Liver (tissue), 3 donors: ENCODE measurements at regions not wholly inside any gene's neighbourhood (a gene's known extent, or its start where the extent isn't known, plus 50 kb on each side); places are given as distances from the start of the nearest gene placed in this dataset.

Experiments
- NR2F2 ChIP-seq: IDR thresholded peaks from 2 replicates; pipeline ENCODE4 v1.6.1; 2016; ENCODE audit warnings: antibody characterized with exemption
- RAD21 ChIP-seq, 2 donors: IDR thresholded peaks; 2 replicates each; pipeline ENCODE4 v1.6.1; 2016; ENCODE audit warnings: antibody characterized with exemption in 2 of 2, mild to moderate bottlenecking in 2 of 2
- RXRA ChIP-seq, 2 donors: IDR thresholded peaks; 2 replicates each; pipeline ENCODE4 v1.6.1; 2017 to 2018; ENCODE audit warnings: antibody characterized with exemption in 2 of 2, mild to moderate bottlenecking in 1 of 2
- SP1 ChIP-seq: IDR thresholded peaks from 2 replicates; pipeline ENCODE4 v1.6.1; 2018; ENCODE audit warnings: antibody characterized with exemption, mild to moderate bottlenecking
- YY1 ChIP-seq: IDR thresholded peaks from 2 replicates; pipeline ENCODE4 v1.6.1; 2016; ENCODE audit warnings: antibody characterized with exemption, mild to moderate bottlenecking
- TF ChIP-seq, protein P1 (sequence below): fragments of 150-350 bp; IDR thresholded peaks from 2 replicates; pipeline ENCODE4 v1.5.1; 2017; ENCODE audit warnings: improper control_type of control experiment, low read depth, low read length; ENCODE audit not compliant: missing input control
- TF ChIP-seq, protein P2 (sequence below): IDR thresholded peaks from 2 replicates; pipeline ENCODE4 v1.6.1; 2016; ENCODE audit warnings: antibody characterized with exemption
- TF ChIP-seq, protein P3 (sequence below): IDR thresholded peaks from 2 replicates; pipeline ENCODE4 v1.6.1; 2016; ENCODE audit warnings: antibody characterized with exemption, mild to moderate bottlenecking
- donor health status: healthy.
- donor health status: healthy.

DNA sequence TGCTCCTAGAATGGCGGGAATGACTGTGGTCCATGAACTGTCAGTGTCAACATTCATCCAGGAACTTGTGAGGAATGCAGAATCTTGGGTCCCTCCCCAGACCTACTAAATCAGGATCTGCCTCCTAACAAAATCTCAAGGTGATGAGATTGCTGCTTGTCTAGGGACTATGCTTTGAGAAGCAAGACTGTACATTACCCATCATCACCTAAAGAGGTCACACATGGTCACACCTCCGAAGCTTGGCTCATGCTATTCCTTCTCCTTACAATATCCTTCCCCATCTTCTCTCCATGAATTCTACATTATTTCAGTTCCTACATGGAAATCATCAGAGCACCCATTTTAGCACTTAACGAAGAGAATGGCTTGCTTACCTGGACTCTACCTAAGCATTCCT is 102.3 kb upstream of the JARID2 start:
- TF ChIP-seq RAD21 (IDR thresholded peaks at IDR 0.05) (no peak), RXRA (IDR thresholded peaks at IDR 0.05) (no peak), SP1 (no peak), YY1 (no peak), NR2F2 (no peak)
- TF ChIP-seq, protein P1, sequence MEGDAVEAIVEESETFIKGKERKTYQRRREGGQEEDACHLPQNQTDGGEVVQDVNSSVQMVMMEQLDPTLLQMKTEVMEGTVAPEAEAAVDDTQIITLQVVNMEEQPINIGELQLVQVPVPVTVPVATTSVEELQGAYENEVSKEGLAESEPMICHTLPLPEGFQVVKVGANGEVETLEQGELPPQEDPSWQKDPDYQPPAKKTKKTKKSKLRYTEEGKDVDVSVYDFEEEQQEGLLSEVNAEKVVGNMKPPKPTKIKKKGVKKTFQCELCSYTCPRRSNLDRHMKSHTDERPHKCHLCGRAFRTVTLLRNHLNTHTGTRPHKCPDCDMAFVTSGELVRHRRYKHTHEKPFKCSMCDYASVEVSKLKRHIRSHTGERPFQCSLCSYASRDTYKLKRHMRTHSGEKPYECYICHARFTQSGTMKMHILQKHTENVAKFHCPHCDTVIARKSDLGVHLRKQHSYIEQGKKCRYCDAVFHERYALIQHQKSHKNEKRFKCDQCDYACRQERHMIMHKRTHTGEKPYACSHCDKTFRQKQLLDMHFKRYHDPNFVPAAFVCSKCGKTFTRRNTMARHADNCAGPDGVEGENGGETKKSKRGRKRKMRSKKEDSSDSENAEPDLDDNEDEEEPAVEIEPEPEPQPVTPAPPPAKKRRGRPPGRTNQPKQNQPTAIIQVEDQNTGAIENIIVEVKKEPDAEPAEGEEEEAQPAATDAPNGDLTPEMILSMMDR = no peak
- TF ChIP-seq, protein P2, sequence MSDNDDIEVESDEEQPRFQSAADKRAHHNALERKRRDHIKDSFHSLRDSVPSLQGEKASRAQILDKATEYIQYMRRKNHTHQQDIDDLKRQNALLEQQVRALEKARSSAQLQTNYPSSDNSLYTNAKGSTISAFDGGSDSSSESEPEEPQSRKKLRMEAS = no peak
- TF ChIP-seq, protein P3, sequence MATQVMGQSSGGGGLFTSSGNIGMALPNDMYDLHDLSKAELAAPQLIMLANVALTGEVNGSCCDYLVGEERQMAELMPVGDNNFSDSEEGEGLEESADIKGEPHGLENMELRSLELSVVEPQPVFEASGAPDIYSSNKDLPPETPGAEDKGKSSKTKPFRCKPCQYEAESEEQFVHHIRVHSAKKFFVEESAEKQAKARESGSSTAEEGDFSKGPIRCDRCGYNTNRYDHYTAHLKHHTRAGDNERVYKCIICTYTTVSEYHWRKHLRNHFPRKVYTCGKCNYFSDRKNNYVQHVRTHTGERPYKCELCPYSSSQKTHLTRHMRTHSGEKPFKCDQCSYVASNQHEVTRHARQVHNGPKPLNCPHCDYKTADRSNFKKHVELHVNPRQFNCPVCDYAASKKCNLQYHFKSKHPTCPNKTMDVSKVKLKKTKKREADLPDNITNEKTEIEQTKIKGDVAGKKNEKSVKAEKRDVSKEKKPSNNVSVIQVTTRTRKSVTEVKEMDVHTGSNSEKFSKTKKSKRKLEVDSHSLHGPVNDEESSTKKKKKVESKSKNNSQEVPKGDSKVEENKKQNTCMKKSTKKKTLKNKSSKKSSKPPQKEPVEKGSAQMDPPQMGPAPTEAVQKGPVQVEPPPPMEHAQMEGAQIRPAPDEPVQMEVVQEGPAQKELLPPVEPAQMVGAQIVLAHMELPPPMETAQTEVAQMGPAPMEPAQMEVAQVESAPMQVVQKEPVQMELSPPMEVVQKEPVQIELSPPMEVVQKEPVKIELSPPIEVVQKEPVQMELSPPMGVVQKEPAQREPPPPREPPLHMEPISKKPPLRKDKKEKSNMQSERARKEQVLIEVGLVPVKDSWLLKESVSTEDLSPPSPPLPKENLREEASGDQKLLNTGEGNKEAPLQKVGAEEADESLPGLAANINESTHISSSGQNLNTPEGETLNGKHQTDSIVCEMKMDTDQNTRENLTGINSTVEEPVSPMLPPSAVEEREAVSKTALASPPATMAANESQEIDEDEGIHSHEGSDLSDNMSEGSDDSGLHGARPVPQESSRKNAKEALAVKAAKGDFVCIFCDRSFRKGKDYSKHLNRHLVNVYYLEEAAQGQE = no peak
